OCI-LY3 (cell line): ENCODE measurements at regions not wholly inside any gene's neighbourhood (a gene's known extent, or its start where the extent isn't known, plus 50 kb on each side); places are given as distances from the start of the nearest gene placed in this dataset.

Experiments
- EZH2phosphoT487 ChIP-seq: fragments of 200-600 bp; shearing (Covaris generic); IDR thresholded peaks from 2 replicates; pipeline ENCODE4 v1.6.1; 2018; ENCODE audit warnings: antibody characterized with exemption, mixed run types, low read depth
- TF ChIP-seq, protein P1 (sequence below): fragments of 200-600, 300-600 bp; sonication (generic); IDR thresholded peaks from 2 replicates; pipeline ENCODE4 v1.5.1; 2014; ENCODE audit warnings: antibody characterized with exemption, low read length, low read depth

DNA sequence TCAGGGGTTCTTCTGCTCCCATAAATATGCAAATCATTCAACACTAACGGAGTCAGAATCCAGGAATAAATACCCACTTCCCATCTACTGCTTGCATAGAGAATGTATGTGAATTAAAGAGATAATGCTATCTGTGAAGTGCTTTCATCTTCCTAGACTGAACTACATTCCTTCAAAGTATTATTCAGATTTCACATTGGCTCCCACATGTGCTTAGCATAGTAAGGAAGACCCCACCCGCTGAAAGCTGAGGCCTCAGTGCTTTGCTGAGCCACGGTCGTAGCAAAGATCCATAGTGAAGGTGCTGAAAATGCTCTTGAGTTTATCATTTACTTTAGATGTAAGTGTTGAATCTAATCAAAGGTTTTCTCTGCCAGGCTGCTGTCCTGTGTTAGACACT is 97.0 kb upstream of the SPACA1 start:
- TF ChIP-seq, protein P1, sequence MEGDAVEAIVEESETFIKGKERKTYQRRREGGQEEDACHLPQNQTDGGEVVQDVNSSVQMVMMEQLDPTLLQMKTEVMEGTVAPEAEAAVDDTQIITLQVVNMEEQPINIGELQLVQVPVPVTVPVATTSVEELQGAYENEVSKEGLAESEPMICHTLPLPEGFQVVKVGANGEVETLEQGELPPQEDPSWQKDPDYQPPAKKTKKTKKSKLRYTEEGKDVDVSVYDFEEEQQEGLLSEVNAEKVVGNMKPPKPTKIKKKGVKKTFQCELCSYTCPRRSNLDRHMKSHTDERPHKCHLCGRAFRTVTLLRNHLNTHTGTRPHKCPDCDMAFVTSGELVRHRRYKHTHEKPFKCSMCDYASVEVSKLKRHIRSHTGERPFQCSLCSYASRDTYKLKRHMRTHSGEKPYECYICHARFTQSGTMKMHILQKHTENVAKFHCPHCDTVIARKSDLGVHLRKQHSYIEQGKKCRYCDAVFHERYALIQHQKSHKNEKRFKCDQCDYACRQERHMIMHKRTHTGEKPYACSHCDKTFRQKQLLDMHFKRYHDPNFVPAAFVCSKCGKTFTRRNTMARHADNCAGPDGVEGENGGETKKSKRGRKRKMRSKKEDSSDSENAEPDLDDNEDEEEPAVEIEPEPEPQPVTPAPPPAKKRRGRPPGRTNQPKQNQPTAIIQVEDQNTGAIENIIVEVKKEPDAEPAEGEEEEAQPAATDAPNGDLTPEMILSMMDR = no peak
- TF ChIP-seq EZH2phosphoT487 = no peak
